Stomach (tissue), 4 donors: ENCODE measurements at regions not wholly inside any gene's neighbourhood (a gene's known extent, or its start where the extent isn't known, plus 50 kb on each side); places are given as distances from the start of the nearest gene placed in this dataset.
"Not testable (repeated sequence)": the region's sequence is repeated elsewhere in the genome, so short reads cannot be mapped to it uniquely, and the experiment has no call there.

Experiments
- CTCF ChIP-seq, 7 experiments: fragments of 450-650 bp in 4 of 7; fragments of 200-600 bp in 3 of 7; sonication (generic) in 3 of 7; IDR thresholded peaks; one replicate each; pipeline ENCODE4 v1.5.1; 2016 to 2019; ENCODE audit warnings: antibody characterized with exemption in 7 of 7, control low read depth in 2 of 7, mild to moderate bottlenecking in 1 of 7
- POLR2A ChIP-seq, 4 donors: fragments of 450-650 bp; IDR thresholded peaks; one replicate each; pipeline ENCODE4 v1.6.1; 2016; ENCODE audit warnings: antibody characterized with exemption in 4 of 4, control low read depth in 2 of 4, mild to moderate bottlenecking in 1 of 4, moderate library complexity in 1 of 4
- POLR2AphosphoS5 ChIP-seq, 3 donors: sonication (generic); formaldehyde crosslinking; IDR thresholded peaks; one replicate each; pipeline ENCODE4 v1.6.1; 2016; ENCODE audit warnings: antibody characterized with exemption in 3 of 3

GRCh38 chr16:29160171-29160570 is 175.3 kb downstream of the LAT start:
- TF ChIP-seq CTCF, POLR2AphosphoS5, POLR2A (IDR thresholded peaks at IDR 0.05): not testable (repeated sequence)
